Lower leg skin (tissue), 3 donors: ENCODE measurements at regions not wholly inside any gene's neighbourhood (a gene's known extent, or its start where the extent isn't known, plus 50 kb on each side); places are given as distances from the start of the nearest gene placed in this dataset.

Experiments used
- POLR2A ChIP-seq, 2 donors: fragments of 450-650 bp; IDR thresholded peaks; one replicate each; pipeline ENCODE4 v1.6.1; 2016 to 2017; ENCODE audit warnings: antibody characterized with exemption in 2 of 2, mild to moderate bottlenecking in 1 of 2, moderate library complexity in 1 of 2
- TF ChIP-seq, protein P1 (sequence below), 3 donors: fragments of 450-650 bp; IDR thresholded peaks; one replicate each; pipeline ENCODE4 v1.5.1; 2016; ENCODE audit warnings: antibody characterized with exemption in 3 of 3, mild to moderate bottlenecking in 3 of 3, moderate library complexity in 2 of 3

DNA sequence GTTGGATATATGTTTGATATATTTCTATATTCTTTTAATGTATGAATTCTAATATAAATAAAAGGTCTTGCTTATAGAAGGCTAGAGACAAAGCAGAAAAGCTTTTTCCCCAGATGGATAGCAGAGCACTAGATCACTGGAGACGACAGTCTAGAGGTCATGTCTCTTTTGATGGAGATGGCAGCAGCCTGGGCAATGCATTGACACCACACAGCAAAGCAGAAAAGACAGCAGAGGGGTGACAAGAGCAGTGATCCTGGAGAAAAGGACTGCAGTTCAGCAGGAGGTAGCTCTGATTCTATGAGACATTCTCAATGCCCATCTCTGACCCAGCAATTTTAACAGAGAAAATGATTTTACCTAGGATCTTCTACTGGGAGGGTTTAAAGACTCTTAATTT lies 210.6 kb downstream of the DTHD1 start:
- TF ChIP-seq, protein P1, sequence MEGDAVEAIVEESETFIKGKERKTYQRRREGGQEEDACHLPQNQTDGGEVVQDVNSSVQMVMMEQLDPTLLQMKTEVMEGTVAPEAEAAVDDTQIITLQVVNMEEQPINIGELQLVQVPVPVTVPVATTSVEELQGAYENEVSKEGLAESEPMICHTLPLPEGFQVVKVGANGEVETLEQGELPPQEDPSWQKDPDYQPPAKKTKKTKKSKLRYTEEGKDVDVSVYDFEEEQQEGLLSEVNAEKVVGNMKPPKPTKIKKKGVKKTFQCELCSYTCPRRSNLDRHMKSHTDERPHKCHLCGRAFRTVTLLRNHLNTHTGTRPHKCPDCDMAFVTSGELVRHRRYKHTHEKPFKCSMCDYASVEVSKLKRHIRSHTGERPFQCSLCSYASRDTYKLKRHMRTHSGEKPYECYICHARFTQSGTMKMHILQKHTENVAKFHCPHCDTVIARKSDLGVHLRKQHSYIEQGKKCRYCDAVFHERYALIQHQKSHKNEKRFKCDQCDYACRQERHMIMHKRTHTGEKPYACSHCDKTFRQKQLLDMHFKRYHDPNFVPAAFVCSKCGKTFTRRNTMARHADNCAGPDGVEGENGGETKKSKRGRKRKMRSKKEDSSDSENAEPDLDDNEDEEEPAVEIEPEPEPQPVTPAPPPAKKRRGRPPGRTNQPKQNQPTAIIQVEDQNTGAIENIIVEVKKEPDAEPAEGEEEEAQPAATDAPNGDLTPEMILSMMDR (IDR thresholded peaks at IDR 0.05) = no peak
- TF ChIP-seq POLR2A (IDR thresholded peaks at IDR 0.05) = no peak
